ENCODE measurements at regions not wholly inside any gene's neighbourhood (a gene's known extent, or its start where the extent isn't known, plus 50 kb on each side); places are given as distances from the start of the nearest gene placed in this dataset.

DNA sequence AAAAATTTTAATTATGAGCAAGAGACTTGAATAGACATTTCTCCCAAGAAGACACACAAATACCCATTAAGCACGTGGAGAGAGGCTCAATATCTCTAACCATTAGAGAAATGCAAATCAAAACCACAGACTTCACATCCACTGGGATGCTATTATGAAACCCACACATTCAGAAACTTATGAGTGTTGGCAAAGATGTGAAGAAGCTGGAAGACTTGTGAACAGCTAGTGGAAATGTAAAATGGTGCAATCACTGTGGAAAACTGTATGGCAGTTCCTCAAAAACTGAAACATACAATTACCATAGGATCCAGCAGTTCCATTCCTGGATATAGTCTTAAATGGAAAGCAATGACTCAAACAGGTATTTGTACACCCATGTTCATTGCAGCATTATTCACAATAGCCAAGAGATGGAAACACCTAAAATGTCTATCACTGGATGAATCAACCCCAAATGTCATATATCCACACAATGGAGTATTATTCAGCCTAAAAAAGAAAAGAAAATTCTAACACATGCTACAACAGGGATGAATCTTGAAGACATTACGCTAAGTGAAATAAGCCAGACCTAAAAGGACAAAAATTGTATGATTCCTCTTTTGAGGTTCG, 53.5 kb upstream of the FRMD4A start:
- TF ChIP-seq, protein P1, sequence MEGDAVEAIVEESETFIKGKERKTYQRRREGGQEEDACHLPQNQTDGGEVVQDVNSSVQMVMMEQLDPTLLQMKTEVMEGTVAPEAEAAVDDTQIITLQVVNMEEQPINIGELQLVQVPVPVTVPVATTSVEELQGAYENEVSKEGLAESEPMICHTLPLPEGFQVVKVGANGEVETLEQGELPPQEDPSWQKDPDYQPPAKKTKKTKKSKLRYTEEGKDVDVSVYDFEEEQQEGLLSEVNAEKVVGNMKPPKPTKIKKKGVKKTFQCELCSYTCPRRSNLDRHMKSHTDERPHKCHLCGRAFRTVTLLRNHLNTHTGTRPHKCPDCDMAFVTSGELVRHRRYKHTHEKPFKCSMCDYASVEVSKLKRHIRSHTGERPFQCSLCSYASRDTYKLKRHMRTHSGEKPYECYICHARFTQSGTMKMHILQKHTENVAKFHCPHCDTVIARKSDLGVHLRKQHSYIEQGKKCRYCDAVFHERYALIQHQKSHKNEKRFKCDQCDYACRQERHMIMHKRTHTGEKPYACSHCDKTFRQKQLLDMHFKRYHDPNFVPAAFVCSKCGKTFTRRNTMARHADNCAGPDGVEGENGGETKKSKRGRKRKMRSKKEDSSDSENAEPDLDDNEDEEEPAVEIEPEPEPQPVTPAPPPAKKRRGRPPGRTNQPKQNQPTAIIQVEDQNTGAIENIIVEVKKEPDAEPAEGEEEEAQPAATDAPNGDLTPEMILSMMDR (IDR thresholded peaks at IDR 0.05 in 8 of 11, conservative IDR thresholded peaks at IDR 0.05 in 3 of 11) = no peak
- TF ChIP-seq POLR2A (IDR thresholded peaks at IDR 0.05) = no peak
